C4-2B (cell line): ENCODE measurements at regions not wholly inside any gene's neighbourhood (a gene's known extent, or its start where the extent isn't known, plus 50 kb on each side); places are given as distances from the start of the nearest gene placed in this dataset.

Experiments used
- ZFX ChIP-seq: fragments of 450-650 bp; IDR thresholded peaks from 2 replicates; pipeline ENCODE4 v1.6.1; 2017
- TF ChIP-seq, protein P1 (sequence below): fragments of 450-650 bp; conservative IDR thresholded peaks from 2 replicates; pipeline ENCODE4 v1.5.1; 2017; ENCODE audit warnings: mild to moderate bottlenecking

DNA sequence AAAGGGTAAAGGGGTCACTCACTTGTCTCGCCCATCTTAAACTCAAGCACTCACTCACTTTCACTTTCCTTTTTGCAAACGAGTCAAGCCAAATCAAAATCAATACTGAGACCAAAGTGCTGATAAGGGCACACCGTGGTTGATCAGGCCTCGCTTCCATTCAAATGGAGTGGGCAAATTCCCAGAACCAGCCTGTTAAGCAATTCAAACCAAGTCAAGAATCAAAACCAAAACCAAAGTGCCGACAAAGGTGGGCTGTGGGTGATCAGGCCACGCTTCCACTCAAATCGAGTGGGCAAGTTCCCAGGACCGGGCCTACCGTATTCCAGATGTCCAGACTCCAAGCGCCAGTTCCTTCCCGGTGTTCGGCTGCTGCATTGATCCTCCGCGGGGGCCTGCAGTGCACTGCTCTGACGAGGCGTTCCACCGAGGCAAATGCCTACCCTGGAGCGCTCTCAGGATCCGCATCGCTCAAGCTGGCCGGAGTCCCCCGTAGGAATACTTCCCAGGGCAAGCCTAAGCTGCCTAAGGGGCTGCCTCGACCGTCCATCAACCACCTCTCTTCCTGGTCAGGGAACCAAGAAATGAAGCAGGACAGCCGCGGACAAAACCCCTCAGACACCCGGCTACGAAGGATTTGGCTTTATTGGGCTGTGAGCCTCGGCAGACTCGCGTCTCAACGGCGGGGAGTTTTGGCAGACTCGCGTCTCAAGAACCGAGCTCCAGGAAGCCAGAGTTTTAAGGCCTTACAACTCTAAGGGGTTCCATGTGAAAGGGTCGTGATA, 89.9 kb upstream of the SLC1A4 start:
- TF ChIP-seq, protein P1, sequence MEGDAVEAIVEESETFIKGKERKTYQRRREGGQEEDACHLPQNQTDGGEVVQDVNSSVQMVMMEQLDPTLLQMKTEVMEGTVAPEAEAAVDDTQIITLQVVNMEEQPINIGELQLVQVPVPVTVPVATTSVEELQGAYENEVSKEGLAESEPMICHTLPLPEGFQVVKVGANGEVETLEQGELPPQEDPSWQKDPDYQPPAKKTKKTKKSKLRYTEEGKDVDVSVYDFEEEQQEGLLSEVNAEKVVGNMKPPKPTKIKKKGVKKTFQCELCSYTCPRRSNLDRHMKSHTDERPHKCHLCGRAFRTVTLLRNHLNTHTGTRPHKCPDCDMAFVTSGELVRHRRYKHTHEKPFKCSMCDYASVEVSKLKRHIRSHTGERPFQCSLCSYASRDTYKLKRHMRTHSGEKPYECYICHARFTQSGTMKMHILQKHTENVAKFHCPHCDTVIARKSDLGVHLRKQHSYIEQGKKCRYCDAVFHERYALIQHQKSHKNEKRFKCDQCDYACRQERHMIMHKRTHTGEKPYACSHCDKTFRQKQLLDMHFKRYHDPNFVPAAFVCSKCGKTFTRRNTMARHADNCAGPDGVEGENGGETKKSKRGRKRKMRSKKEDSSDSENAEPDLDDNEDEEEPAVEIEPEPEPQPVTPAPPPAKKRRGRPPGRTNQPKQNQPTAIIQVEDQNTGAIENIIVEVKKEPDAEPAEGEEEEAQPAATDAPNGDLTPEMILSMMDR, result no peak
- no peak for TF ChIP-seq ZFX
